Activated CD8-positive, alpha-beta memory T cell treated with anti-CD3 and anti-CD28 coated beads, Interleukin-2, amount 50 U/mL, for 24 hours (primary cell): ENCODE measurements at regions not wholly inside any gene's neighbourhood (a gene's known extent, or its start where the extent isn't known, plus 50 kb on each side); places are given as distances from the start of the nearest gene placed in this dataset.

Experiments
- DNase-seq: peaks from one replicate; pipeline ENCODE4 v3.0.0-alpha.2; 2020; ENCODE audit errors: extremely low read depth

DNA sequence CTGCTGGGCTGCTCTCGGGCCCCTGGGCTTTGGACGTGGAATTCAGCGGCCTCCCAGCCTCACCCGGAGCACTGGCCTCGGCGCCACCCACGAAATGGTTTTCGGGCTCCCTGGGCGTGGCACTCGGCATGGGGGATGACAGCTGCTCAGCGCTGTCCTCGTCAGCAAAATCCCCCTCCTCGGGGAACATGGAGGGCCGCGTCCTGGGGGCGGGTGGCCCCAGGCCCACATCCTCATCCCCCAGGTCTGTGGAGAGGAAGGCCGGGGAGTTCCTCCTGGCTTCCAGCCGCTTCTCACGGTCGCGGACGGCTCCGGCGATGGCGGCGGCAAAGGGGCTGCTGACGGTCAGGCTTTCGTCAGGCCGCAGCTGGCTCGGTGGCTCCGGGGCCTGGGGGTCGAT lies 88.4 kb downstream of the CTTN start:
- DNase-seq = no peak

- no peak for DNase-seq
Measured at GRCh38 chr11:70487160-70487559, 88.8 kb downstream of the CTTN start.

DNA sequence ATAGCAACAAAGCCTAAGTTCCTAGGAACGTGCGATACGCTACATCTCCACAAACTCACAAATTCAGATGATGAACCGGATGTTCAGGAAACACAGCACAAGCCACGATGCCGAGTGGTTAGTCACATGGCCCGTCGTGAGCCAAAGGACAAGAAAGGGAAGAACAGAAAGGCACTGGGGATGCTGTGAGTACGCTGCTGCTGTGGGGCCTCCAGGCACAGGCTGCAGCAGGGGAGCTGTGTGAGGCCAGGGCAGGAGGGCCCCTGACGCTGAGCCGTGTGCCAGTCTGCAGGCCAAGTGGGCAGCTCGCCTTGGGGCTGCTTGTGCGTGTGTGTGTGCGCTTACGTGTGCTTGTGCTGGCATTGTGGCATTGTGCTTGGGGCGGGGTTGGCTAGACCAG lies 89.4 kb downstream of the CTTN start:
- DNase-seq = no peak

GRCh38 chr11:70488171-70488703 lies 89.9 kb downstream of the CTTN start:
- DNase-seq = no peak

- no peak for DNase-seq
Measured at GRCh38 chr11:70489276-70489675, 90.9 kb downstream of the CTTN start.

DNA sequence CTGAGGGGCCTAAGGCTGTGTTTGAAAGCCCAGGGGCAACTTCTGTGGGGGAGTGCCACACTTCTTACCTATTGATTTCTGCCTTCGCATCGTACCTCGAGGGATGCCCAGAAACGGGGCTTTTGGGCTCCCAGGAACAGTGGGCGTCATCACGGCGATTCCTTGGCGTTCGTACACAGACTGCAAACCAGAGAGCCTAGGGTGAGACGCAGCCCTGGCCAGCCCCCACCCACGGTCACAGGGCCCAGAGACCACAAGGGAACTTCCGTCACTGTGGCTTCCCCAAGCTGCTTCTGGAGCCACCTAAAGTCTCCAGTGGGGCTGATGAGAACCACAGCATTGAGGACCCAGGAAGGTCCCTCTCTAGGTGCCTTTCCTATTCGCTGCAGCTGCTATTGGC lies 91.9 kb downstream of the CTTN start:
- no peak for DNase-seq

DNA sequence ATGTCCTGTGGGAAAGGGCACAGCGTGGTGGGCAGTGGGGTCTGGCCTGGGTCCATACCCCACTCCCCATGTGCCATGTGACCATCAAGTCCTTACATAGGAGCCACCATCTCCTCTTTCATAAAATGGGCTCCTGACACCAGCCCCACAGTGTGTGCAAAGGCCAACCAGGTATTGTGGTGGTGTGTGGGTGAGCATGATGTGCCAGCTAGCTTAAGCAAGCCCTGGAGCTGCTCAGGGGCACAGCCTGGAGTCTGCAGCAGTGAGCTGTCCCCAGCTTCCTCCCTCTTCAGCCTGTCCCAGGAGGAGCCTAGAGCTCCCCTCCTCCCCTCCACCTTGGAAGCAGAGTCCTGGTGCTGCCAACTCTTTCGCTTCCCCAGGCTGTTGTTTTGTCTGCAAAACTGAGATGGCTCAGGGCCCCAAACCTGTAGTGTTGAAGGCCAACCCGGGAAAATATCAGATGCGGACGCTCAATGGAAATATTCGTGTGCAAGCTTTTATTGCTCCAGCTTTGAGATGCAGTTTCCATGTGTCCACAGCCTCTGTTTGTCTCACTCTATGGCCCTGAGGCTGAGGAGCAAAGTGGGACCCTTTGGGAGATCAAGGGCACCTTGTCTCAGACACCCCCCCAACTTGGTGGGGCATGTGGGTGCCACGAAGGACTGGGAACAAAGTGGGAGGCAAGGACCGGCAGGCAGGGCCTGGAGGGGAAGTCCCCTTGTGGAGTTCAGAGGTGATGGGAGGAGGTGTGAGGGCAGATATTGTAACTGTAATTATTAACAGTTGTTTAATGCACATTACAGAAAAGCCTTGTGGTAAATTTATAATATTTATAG lies 92.6 kb downstream of the CTTN start:
- no peak for DNase-seq

DNA sequence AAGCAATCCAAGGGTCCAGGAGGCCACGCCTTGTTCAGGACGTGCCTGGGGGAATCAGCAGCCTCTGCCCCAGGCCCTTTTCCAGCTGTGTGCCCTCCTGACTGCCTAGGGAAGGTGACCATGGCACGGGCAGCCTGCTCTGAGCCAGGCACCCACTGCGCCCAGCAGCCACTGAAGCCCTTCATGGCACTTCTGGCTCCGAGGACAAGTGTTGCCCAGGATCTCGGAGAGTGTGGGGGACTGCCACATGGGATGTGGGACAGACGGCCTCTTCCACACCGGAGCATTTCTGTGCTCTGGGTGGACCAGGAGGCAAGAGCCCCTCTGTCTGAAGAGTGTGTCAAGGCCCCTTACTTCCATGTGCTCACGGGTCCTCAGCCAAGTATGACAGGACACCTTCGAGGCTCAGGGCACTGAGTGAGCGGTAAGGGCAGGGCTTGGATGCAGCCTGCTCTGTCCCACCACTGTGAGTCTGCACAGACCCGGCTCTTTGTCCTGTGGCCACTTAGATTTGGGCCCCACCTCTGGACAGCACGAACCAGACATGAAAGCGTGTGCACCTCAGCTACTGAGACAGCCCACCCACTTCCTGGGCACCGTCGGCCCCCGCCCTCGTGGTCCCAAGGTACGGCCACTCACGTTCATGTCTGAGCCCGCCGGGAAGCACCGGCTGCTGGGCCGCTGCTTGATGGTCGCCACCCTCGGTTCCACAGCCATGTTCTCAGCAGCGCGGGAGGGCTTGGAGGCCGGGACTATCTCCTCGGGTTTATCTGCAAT lies 93.6 kb downstream of the CTTN start:
- DNase-seq = no peak

DNA sequence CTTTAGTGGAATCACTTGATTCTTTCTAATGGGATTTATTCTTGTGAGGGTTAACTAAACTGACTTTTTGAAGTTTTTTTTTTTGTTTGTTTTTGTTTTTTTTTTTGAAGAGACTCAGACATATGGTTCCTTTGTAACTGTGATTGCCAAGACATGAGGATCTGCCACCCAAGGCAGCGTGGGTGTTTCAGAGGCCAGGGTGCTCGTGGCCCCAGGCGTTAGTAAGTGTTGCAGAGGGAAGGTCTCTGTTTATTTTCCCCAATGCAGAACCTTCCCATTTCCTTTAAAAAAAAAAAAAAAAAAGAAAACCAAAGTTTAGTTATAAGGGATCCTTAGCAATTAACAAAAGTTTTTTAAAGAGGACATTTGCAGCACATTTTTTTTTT lies 94.8 kb downstream of the CTTN start:
- no peak for DNase-seq

DNA sequence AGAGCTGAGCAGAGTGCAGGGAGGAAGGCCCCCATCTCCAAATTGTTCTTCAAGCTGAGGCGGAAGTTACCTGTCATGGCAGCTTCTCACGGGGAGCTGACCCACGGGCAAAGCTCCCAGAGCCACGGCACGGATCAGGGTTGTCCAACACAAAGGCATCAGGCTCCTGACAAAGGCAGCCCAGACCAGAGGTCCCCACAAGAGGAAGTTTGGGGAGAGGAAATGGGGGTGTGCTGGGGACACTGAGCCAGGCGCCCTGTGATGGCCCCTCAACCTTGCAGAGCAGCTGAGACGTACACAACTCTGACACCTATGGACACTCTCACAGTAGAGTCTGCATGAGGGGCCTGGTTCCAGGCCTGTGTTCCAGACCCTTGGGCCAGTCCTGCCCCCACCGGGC lies 95.6 kb downstream of the CTTN start:
- DNase-seq = no peak

GRCh38 chr11:70494559-70495350 lies 96.4 kb downstream of the CTTN start:
- no peak for DNase-seq

GRCh38 chr11:70495351-70496310 lies 97.3 kb downstream of the CTTN start:
- no peak for DNase-seq

GRCh38 chr11:70496591-70497535 lies 98.5 kb downstream of the CTTN start:
- no peak for DNase-seq

DNA sequence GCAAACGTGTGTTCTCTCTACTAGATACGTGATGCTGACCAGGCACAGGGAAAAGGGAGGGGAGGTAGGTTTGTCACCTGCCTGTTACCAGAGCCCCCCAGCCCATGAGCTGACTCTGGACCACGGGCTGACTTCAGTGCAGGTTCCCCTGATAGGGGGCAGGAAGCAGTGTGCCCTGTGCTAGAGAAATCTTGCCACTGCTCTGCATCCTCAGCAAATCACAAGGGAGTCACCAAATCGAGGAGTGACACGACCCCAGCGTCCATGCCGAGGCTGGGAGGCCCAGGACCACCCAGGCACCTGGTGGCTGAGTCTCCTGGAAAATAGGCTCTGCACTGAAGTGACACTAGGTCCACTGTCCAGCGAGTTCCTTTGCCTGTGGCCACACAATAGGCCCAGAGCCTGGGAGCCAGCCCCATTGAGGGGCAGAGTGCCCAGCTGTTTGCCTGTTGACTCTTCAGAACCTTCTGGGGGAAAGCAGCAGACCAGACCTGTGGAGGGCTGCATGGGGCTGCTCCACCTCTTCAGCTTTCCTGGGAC lies 99.3 kb downstream of the CTTN start:
- no peak for DNase-seq

DNA sequence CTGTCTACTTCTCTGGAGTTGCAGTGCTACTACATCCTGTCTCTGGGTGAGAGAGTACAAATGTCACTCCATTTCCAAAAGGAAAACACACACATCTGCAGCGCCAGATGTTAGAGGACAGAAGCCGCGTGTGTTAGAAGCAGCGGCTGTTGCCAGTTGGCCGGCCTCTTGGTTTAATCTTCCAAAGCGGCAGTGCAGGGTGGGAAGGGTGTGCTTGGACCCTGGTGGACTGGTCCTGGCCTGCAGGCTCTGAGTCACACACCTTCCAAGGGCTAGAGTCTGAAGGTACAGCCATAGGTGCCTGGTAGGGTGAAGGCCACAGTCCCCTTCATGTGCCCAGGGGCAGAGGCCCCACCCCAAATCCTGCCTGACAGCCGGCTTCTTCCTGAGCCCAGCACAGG lies 99.8 kb downstream of the CTTN start:
- DNase-seq = no peak

DNA sequence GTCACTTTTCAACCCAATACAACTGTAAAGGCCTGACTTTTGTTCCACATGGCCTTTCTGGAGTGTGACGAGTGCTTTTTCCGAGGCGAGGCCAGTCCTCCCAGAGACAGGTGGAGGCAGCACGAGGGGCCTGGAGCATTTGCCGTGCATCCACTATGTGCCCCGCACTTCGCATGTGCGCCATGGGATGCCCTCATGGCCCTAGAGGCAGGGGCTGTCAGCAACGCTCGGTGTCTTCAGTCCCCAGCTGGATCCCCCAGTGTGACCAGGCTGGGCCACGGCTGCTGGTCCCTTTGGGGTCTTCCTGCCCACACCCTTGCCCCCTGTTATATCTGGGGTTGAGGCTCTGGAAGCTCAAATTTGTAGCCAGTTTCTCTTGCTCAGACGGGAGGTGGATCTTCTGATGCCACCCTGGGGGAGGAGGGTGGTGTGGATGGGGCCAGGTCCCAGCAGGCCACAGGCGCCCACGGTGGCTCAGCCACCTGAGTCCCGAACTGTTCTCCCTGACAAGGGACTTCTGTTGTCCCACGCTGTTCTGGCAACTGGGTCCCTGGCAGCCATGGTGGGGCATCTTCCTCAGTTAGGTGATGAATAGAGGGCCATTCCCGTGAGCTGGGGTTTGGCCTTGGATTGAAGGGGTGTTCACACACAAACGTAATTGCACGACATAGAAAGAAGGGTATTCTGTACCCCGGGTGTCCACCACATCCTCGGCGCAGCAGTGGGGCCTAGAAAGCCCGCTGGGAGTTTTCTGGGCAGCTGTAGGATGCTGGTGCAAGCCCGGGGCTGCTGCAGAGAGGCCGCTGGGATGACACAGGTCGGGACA lies 100.9 kb downstream of the CTTN start:
- no peak for DNase-seq

DNA sequence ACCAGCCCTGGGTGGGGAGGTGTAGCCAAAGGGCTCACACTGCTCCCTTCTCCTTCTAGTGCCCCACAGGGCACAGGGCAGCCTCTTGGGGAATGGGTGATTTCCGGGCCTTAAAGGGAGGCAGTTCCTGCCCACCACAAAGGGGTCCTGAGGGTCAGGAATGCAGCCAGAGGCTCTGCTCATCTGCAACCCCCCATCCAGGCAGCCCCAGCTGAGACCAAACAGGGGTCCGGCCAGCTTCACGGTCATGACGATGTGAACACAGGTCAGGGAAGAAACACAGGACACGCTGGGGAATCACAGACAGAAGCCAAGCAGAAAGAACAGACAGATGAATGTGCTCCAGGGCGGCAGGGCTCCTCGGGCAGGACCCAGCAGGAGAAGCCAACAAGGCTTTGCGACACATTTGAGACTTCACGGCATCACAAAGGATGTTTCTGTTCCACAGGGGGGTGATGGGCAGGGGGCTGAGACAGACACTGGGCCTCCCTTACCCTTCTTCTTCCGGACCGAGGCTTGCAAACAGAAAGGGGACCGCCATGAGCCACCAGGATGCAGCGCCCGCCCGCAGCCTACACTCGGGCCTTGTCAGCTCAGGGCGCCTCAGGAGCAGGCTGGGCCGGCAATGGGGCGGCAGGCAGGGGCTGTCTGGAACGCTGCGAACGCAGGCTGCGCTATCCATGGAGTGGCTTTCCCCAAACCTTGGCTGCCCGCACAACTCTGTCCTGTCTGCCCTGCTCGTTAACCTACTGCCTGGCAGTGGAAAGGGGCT lies 101.9 kb downstream of the CTTN start:
- DNase-seq = no peak
